ENCODE measurements at regions not wholly inside any gene's neighbourhood (a gene's known extent, or its start where the extent isn't known, plus 50 kb on each side); places are given as distances from the start of the nearest gene placed in this dataset.

DNA sequence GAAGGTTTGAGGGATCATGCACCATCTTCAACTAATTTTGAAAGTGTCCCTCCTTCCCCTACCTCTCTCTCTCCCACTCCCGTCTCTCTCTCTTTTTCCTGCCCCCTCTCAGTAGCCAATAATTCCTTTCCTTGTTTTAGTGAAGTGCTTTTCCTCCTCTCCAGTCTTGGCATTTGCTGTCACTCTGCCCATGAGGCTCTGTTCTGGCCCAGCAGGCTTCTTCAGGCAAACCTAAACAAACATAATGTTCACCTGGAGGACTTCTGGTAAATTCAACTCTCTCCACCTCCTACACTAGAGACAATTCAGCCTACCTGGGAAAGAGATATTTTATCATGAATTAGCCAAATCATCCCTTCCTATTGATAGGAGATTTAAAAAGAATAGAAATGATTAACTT is 86.6 kb upstream of the ADRA1D start:
- H3K4me3 ChIP-seq (ENCODE audit: low read depth, poor library complexity, severe bottlenecking) = no peak overlapping the region
- no peak for DNase-seq (ENCODE audit: low spot score in 2 of 2)
- 71 to 78% methylated on average over 1 of the region's 1 CpG for WGBS, 2 donors
- intact Hi-C loops (cut with DNase I; ENCODE audit: low total_unique reads) = no loop called here
- TF ChIP-seq POLR2A (IDR thresholded peaks at IDR 0.05) = no peak
- TF ChIP-seq, protein P1, sequence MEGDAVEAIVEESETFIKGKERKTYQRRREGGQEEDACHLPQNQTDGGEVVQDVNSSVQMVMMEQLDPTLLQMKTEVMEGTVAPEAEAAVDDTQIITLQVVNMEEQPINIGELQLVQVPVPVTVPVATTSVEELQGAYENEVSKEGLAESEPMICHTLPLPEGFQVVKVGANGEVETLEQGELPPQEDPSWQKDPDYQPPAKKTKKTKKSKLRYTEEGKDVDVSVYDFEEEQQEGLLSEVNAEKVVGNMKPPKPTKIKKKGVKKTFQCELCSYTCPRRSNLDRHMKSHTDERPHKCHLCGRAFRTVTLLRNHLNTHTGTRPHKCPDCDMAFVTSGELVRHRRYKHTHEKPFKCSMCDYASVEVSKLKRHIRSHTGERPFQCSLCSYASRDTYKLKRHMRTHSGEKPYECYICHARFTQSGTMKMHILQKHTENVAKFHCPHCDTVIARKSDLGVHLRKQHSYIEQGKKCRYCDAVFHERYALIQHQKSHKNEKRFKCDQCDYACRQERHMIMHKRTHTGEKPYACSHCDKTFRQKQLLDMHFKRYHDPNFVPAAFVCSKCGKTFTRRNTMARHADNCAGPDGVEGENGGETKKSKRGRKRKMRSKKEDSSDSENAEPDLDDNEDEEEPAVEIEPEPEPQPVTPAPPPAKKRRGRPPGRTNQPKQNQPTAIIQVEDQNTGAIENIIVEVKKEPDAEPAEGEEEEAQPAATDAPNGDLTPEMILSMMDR (IDR thresholded peaks at IDR 0.05) = no peak

DNA sequence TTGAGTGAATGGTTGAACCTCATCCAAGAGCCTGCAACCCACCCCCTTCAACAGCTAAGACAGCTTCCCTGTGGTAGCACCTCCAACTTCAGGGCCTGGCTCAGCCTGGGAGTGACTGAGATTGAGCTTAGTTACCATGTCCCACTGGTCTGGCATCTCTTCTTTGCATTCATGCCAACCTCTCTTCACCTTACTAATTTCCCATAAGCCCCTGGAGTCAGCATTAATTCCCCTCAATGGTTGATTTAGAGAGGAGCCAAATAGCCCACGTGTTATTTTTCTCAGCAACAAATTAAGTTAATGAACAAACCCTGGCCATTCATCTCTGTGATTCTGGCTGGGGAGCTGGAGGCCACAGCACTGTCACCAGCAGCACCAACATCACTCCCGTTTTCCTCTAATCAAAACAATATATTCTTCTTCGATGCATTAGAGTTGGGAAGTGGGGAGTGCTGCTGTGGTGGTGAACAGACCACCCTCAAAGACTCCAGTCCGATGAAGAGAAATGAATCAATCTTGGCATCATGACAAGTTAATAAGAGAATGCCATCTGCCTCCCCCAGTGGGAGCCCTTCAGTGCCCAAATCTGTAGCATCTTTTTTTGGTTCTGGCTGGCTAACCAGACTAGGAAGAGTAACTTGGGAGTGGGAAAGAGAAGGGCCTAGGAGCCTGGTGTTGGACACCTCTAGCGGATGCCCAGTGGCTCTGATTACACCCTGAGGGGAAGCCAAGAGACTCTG is 83.2 kb upstream of the ADRA1D start:
- intact Hi-C loops (cut with DNase I; ENCODE audit: low total_unique reads) = no loop called here
- 66% methylated on average over 5 of the region's 5 CpGs for WGBS, 2 donors
- TF ChIP-seq, protein P1 (IDR thresholded peaks at IDR 0.05) = no peak
- no peak for TF ChIP-seq POLR2A (IDR thresholded peaks at IDR 0.05)
- no peak for DNase-seq (ENCODE audit: low spot score in 2 of 2)
- no peak overlapping the region for H3K4me3 ChIP-seq (ENCODE audit: low read depth, poor library complexity, severe bottlenecking)

DNA sequence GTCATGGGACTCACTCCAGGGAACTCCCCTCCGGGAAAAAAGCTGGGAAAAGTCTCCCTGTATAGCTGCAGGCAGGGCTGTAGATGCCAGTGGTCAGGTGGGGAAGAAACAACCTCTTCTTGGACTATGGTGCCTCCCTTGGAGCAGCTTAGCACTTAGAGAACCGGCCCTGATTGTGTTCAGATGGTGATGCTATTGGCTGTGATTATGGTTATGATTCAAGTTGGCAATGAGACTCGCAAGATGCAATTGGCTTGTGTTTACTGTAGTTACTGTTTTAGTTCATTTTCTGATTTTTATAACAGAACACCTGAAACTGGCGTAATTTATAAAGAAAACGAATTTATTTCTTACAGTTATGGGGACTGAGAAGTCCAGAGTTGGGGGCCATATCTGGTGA is 80.9 kb upstream of the ADRA1D start:
- TF ChIP-seq, protein P1 (IDR thresholded peaks at IDR 0.05) = no peak
- TF ChIP-seq POLR2A (IDR thresholded peaks at IDR 0.05) = no peak
- intact Hi-C loops (cut with DNase I; ENCODE audit: low total_unique reads) = no loop called here
- DNase-seq (ENCODE audit: low spot score in 2 of 2) = no peak
- no peak overlapping the region for H3K4me3 ChIP-seq (ENCODE audit: low read depth, poor library complexity, severe bottlenecking)
- 59 to 70% methylated on average over 5 of the region's 5 CpGs for WGBS, 2 donors

- intact Hi-C loops (cut with DNase I; ENCODE audit: low total_unique reads) = no loop called here
- 57 to 69% methylated on average over 5 of the region's 5 CpGs for WGBS, 2 donors
Measured at GRCh38 chr20:4329232-4329631, 80.1 kb upstream of the ADRA1D start.

DNA sequence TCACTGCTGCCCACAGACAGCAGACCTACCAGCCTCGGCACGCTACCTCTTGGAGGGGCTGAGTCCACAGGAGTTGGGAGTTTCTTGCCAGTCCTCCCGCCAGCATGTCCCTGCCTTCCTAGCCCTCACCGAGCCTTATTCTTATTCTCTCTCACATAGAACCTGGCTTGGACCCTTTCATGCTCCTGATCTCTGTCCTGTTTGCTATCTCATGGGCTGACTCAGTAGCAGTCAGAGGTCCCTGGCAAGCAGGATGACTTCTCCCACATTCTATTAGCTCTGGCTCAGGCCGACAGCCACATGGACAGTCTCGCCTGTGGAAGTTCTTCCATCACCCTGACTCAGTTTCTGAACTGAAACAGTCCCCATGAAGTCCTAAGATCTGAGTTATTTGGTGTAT is 79.5 kb upstream of the ADRA1D start:
- 95 to 96% methylated on average over 6 of the region's 6 CpGs for WGBS, 2 donors
- intact Hi-C loops (cut with DNase I; ENCODE audit: low total_unique reads) = no loop called here
- TF ChIP-seq, protein P1 (IDR thresholded peaks at IDR 0.05) = no peak
- no peak for TF ChIP-seq POLR2A (IDR thresholded peaks at IDR 0.05)
- no peak overlapping the region for H3K4me3 ChIP-seq (ENCODE audit: low read depth, poor library complexity, severe bottlenecking)
- DNase-seq (ENCODE audit: low spot score in 2 of 2) = no peak

More at GRCh38 chr20:4329232-4329631, 80.1 kb upstream of the ADRA1D start:
- no peak for DNase-seq (ENCODE audit: low spot score in 2 of 2)
- TF ChIP-seq, protein P1 (IDR thresholded peaks at IDR 0.05) = no peak
- TF ChIP-seq POLR2A (IDR thresholded peaks at IDR 0.05) = no peak
- no peak overlapping the region for H3K4me3 ChIP-seq (ENCODE audit: low read depth, poor library complexity, severe bottlenecking)

DNA sequence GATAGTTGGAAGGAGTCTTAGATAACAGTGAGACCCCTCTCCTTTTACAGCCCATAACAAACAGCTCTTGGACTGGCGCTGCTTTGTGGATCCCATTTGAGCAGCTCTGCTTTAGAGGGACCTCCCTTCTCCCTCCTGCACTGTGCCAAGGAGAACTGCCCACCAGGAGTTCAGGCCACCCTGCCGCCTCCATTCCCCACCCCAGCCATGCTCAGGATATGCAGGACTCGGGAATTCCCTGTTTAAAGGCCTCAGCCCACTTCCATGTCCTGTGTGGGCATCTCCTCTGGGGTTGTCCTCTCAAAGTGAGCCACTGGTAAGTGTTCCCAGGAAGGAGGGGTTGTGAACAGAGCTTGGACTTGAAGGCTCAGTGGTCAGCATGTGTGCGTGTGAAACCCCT is 78.9 kb upstream of the ADRA1D start:
- no peak for DNase-seq (ENCODE audit: low spot score in 2 of 2)
- intact Hi-C loops (cut with DNase I; ENCODE audit: low total_unique reads) = no loop called here
- no peak for TF ChIP-seq POLR2A (IDR thresholded peaks at IDR 0.05)
- TF ChIP-seq, protein P1 (IDR thresholded peaks at IDR 0.05) = no peak
- 96% methylated on average over 4 of the region's 4 CpGs for WGBS, 2 donors
- H3K4me3 ChIP-seq (ENCODE audit: low read depth, poor library complexity, severe bottlenecking) = no peak overlapping the region

Data from lower leg skin (tissue), 4 donors.